ENCODE measurements at regions not wholly inside any gene's neighbourhood (a gene's known extent, or its start where the extent isn't known, plus 50 kb on each side); places are given as distances from the start of the nearest gene placed in this dataset.

DNA sequence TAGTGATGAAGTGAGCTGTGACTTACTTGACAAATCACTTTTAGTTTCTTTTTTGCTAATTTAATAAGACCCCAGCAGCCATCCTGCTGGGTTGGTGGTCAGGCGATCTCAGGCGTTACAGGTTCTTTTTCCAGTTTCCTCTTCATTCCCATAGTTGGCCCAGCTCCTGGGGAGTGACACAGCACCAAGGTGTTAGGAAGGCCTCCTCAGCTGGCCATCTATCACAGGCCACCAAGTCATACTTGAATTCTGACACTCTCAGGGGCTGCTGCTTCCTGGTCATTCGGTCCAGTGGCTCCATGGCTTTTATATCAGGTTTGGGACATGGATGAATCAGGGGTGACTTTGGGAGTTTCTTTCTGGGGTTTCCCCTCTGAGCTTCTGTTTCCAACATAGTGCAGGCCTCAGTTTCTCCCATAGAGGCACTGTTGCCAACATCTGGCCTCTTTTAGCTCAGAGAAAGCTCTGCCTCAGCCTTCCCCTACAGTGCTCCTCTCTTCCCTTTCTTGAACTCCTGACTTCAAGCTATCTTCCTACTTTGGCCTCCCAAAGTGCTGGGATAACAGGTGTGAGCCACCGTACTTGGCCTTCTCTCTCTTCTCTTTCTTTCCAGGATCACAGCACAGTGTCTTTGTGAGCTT is 211.8 kb downstream of the NR2F2 start:
- no peaks in the 10 kb centered on the region for H3K4me1 ChIP-seq (replicated peaks)
- H3K27me3 ChIP-seq (replicated peaks) = no peaks in the 10 kb centered on the region
- H3K27ac ChIP-seq = no peak overlapping the region
- H3K36me3 ChIP-seq = no peaks in the 10 kb centered on the region
- no peak for DNase-seq (ENCODE audit: low read depth in 1 of 2, low spot score in 2 of 2)
- H3K4me3 ChIP-seq = no peak overlapping the region
- no peaks in the 10 kb centered on the region for H3K9me3 ChIP-seq (replicated peaks)

- Histone ChIP-seq H3K4me1 (replicated peaks) (no peaks in the 10 kb centered on the region), H3K27me3 (replicated peaks) (no peaks in the 10 kb centered on the region), H3K27ac (no peak overlapping the region), H3K4me3 (no peak overlapping the region), H3K9me3 (replicated peaks) (no peaks in the 10 kb centered on the region), H3K36me3 (no peaks in the 10 kb centered on the region)
- no peak for DNase-seq (ENCODE audit: low read depth in 1 of 2, low spot score in 2 of 2)
These were observed 213.8 kb downstream of the NR2F2 start for GRCh38 chr15:96544162-96544756.

DNA sequence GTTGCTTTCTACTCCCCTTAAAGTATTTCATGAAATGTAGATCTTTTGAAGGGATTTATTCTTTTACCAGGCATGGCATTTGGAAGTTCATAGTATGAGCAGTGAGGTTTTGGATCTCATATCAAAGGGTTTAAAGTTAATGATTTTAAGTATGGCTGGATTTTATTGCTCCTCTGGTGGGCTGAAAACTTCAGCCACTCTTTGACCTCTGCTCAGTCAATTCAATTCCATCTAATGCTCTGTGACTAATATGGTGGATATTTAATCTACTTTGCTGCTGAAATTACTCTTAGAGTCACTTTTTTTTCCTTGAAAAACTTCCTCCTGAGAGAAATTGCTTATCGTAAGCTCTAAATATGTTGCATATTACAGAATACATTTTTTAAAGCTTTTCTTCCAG is 218.6 kb downstream of the NR2F2 start:
- H3K27me3 ChIP-seq (replicated peaks) = no peaks in the 10 kb centered on the region
- no peak for DNase-seq (ENCODE audit: low read depth in 1 of 2, low spot score in 2 of 2)
- no peak overlapping the region for H3K4me3 ChIP-seq
- H3K9me3 ChIP-seq (replicated peaks) = no peaks in the 10 kb centered on the region
- H3K27ac ChIP-seq = no peak overlapping the region
- no peaks in the 10 kb centered on the region for H3K4me1 ChIP-seq (replicated peaks)
- H3K36me3 ChIP-seq = no peaks in the 10 kb centered on the region

DNA sequence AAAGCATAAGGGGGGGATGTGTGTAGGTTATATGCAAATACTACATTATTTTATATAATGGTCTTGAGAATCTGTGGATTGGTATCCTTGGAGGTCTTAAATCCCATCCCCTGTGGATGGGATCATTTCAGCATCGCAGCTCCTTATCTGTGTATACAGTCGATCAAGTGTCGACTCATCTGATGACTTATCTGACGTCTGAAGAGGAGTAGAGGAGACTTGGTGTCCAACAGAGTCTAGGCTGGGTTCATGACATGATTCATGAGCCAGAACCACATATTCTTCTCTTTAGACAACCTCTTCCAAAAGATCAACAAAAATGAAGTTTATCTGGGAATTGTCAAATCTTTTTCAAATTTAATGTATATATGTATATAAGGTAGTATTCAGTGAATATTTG is 220.7 kb downstream of the NR2F2 start:
- Histone ChIP-seq H3K9me3 (replicated peaks) (no peaks in the 10 kb centered on the region), H3K4me1 (replicated peaks) (no peaks in the 10 kb centered on the region)
- DNase-seq (ENCODE audit: low read depth in 1 of 2, low spot score in 2 of 2) = no peak

GRCh38 chr15:96551722-96552121 is 221.2 kb downstream of the NR2F2 start:
- Histone ChIP-seq H3K4me3 (no peak overlapping the region), H3K27ac (no peak overlapping the region), H3K36me3 (no peaks in the 10 kb centered on the region), H3K9me3 (replicated peaks) (no peaks in the 10 kb centered on the region), H3K4me1 (replicated peaks) (no peaks in the 10 kb centered on the region), H3K27me3 (replicated peaks) (no peaks in the 10 kb centered on the region)
- no peak for DNase-seq (ENCODE audit: low read depth in 1 of 2, low spot score in 2 of 2)

More for the DNA sequence above, 220.7 kb downstream of the NR2F2 start:
- H3K4me3 ChIP-seq = no peak overlapping the region
- no peak overlapping the region for H3K27ac ChIP-seq
- no peaks in the 10 kb centered on the region for H3K27me3 ChIP-seq (replicated peaks)
- H3K36me3 ChIP-seq = no peaks in the 10 kb centered on the region

GRCh38 chr15:96553006-96553405 is 222.5 kb downstream of the NR2F2 start:
- no peaks in the 10 kb centered on the region for H3K4me1 ChIP-seq (replicated peaks)
- H3K27me3 ChIP-seq (replicated peaks) = no peaks in the 10 kb centered on the region
- no peaks in the 10 kb centered on the region for H3K9me3 ChIP-seq (replicated peaks)
- no peak for DNase-seq (ENCODE audit: low read depth in 1 of 2, low spot score in 2 of 2)
- H3K27ac ChIP-seq = no peak overlapping the region
- no peaks in the 10 kb centered on the region for H3K36me3 ChIP-seq
- H3K4me3 ChIP-seq = no peak overlapping the region

- H3K36me3 ChIP-seq = no peaks in the 10 kb centered on the region
- H3K27ac ChIP-seq = no peak overlapping the region
- no peak overlapping the region for H3K4me3 ChIP-seq
- H3K27me3 ChIP-seq (replicated peaks) = no peaks in the 10 kb centered on the region
- DNase-seq (ENCODE audit: low read depth in 1 of 2, low spot score in 2 of 2) = no peak
- H3K9me3 ChIP-seq (replicated peaks) = no peaks in the 10 kb centered on the region
- H3K4me1 ChIP-seq (replicated peaks) = no peaks in the 10 kb centered on the region
These were observed 223.0 kb downstream of the NR2F2 start for GRCh38 chr15:96553451-96553850.

GRCh38 chr15:96553931-96554330 is 223.4 kb downstream of the NR2F2 start:
- Histone ChIP-seq H3K36me3 (no peaks in the 10 kb centered on the region), H3K4me3 (no peak overlapping the region), H3K4me1 (replicated peaks) (no peaks in the 10 kb centered on the region), H3K9me3 (replicated peaks) (no peaks in the 10 kb centered on the region), H3K27ac (no peak overlapping the region), H3K27me3 (replicated peaks) (no peaks in the 10 kb centered on the region)
- DNase-seq (ENCODE audit: low read depth in 1 of 2, low spot score in 2 of 2) = no peak

GRCh38 chr15:96554541-96554940 is 224.0 kb downstream of the NR2F2 start:
- Histone ChIP-seq H3K4me3 (no peak overlapping the region), H3K27ac (no peak overlapping the region), H3K9me3 (replicated peaks) (no peaks in the 10 kb centered on the region), H3K27me3 (replicated peaks) (no peaks in the 10 kb centered on the region), H3K36me3 (no peaks in the 10 kb centered on the region), H3K4me1 (replicated peaks) (no peaks in the 10 kb centered on the region)
- DNase-seq (ENCODE audit: low read depth in 1 of 2, low spot score in 2 of 2) = no peak

DNA sequence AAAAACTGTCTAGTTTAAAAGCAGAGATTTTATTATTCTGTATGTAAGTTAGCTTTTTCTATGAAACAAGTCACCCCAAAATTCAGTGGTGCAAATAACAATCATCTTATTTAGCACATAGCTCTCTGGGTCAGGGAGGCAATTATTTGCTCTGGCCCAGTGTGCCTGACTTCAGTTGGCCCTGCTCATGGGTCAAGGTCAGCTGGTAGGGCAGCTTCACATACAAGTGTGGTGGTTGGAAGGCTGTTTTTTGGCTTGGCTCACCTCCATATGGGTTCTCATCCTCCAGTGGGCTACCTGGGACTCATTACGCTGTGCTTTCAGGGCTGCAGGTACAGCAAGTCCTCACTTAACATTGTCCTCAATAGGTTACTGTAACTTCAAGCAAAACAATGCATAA is 228.6 kb downstream of the NR2F2 start:
- Histone ChIP-seq H3K4me3 (no peak overlapping the region), H3K36me3 (no peaks in the 10 kb centered on the region), H3K27ac (no peak overlapping the region), H3K4me1 (replicated peaks) (no peaks in the 10 kb centered on the region), H3K9me3 (replicated peaks) (no peaks in the 10 kb centered on the region), H3K27me3 (replicated peaks) (no peaks in the 10 kb centered on the region)
- no peak for DNase-seq (ENCODE audit: low read depth in 1 of 2, low spot score in 2 of 2)

GRCh38 chr15:96559631-96560030 is 229.1 kb downstream of the NR2F2 start:
- Histone ChIP-seq H3K4me1 (replicated peaks) (no peaks in the 10 kb centered on the region), H3K27ac (no peak overlapping the region), H3K4me3 (no peak overlapping the region), H3K9me3 (replicated peaks) (no peaks in the 10 kb centered on the region), H3K36me3 (no peaks in the 10 kb centered on the region), H3K27me3 (replicated peaks) (no peaks in the 10 kb centered on the region)
- no peak for DNase-seq (ENCODE audit: low read depth in 1 of 2, low spot score in 2 of 2)

DNA sequence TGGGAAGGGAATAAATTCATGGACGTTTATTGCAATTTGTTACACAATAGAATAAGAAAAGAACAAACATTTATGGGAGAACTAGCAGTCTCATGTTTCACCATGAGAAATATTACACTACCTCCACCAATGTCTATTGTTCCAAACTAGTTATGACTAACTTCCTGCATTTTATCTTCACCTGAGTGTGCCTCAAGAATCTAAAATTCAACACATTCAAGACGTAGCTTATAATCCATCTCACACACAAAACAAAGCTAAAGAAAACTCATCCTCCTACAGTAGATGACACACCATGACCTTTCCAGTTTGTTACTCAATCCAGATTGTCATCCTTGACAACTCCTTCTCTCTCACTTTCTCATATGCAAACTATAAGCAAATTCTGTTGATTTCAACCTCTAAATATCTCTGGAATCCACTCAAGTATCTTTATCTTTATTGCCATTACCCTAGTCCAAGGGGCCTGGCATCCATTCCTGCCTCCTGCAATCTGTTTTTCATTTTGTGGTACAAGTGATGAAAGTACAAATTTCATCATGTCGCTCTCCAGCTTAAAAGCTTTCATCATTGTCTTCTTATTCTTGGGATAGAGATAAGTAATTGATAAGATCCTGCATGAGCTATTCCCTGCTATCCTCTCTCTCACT is 229.9 kb downstream of the NR2F2 start:
- H3K4me1 ChIP-seq (replicated peaks) = no peaks in the 10 kb centered on the region
- no peak overlapping the region for H3K4me3 ChIP-seq
- no peaks in the 10 kb centered on the region for H3K9me3 ChIP-seq (replicated peaks)
- DNase-seq (ENCODE audit: low read depth in 1 of 2, low spot score in 2 of 2) = no peak
- H3K27me3 ChIP-seq (replicated peaks) = no peaks in the 10 kb centered on the region
- no peaks in the 10 kb centered on the region for H3K36me3 ChIP-seq
- H3K27ac ChIP-seq = no peak overlapping the region

- Histone ChIP-seq H3K4me3 (no peak overlapping the region), H3K36me3 (no peaks in the 10 kb centered on the region), H3K4me1 (replicated peaks) (no peaks in the 10 kb centered on the region), H3K27me3 (replicated peaks) (no peaks in the 10 kb centered on the region), H3K27ac (no peak overlapping the region), H3K9me3 (replicated peaks) (no peaks in the 10 kb centered on the region)
- DNase-seq (ENCODE audit: low read depth in 1 of 2, low spot score in 2 of 2) = no peak
These were observed 231.1 kb downstream of the NR2F2 start for GRCh38 chr15:96561593-96561992.

DNA sequence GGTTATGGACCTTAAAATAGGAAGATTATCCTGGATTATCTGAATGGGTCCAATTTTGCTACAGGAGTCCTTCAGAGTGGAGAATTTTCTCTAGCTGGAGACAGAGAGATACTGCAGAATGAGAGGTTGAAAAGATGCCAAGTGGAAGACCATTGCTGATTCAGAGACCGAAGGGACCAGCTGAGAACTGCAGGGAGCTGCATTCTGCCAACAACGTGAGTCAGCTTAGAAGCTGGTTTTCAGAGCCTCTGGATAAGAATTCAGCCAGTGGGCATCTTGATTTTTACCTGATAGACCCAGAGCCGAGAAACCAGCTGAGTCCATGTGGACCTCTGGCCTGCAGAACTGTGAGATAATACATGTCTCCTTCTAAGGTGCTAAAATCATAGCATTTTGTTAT is 234.0 kb downstream of the NR2F2 start:
- no peaks in the 10 kb centered on the region for H3K27me3 ChIP-seq (replicated peaks)
- H3K9me3 ChIP-seq (replicated peaks) = no peaks in the 10 kb centered on the region
- H3K4me3 ChIP-seq = no peak overlapping the region
- DNase-seq (ENCODE audit: low read depth in 1 of 2, low spot score in 2 of 2) = no peak
- H3K27ac ChIP-seq = no peak overlapping the region
- H3K4me1 ChIP-seq (replicated peaks) = no peaks in the 10 kb centered on the region
- H3K36me3 ChIP-seq = no peaks in the 10 kb centered on the region
